GM12878 (cell line): ENCODE measurements at regions not wholly inside any gene's neighbourhood (a gene's known extent, or its start where the extent isn't known, plus 50 kb on each side); places are given as distances from the start of the nearest gene placed in this dataset.

Experiments used
- BACH1 ChIP-seq: fragments of 450-650 bp; IDR thresholded peaks from 2 replicates; pipeline ENCODE4 v1.6.1; 2017; ENCODE audit warnings: mild to moderate bottlenecking, borderline replicate concordance
- BHLHE40 ChIP-seq, 2 experiments: fragments of 450-650 bp in 1 of 2; IDR thresholded peaks; 2 replicates each; pipeline ENCODE4 v1.6.1; 2011 to 2017; ENCODE audit warnings: low read depth in 2 of 2, borderline replicate concordance in 1 of 2, improper control_type of control experiment in 1 of 2, low read length in 1 of 2, mild to moderate bottlenecking in 1 of 2
- CBX5 ChIP-seq: sonication (generic); IDR thresholded peaks from 2 replicates; pipeline ENCODE4 v1.6.1; 2016; ENCODE audit warnings: low read depth, moderate library complexity, mild to moderate bottlenecking, inconsistent platforms
- CTCF ChIP-seq, 3 experiments: IDR thresholded peaks in 2 of 3; conservative IDR thresholded peaks in 1 of 3; 2 replicates each; pipeline ENCODE4 v1.5.1; 2011; ENCODE audit warnings: low read depth in 3 of 3, low read length in 3 of 3, mild to moderate bottlenecking in 3 of 3, control low read depth in 2 of 3, moderate library complexity in 2 of 3, inconsistent platforms in 1 of 3, mixed read lengths in 1 of 3; ENCODE audit not compliant: control insufficient read depth in 2 of 3, insufficient read depth in 1 of 3; ENCODE audit errors: extremely low read depth in 1 of 3
- HDAC2 ChIP-seq: fragments of 200-600 bp; sonication (generic); IDR thresholded peaks from 2 replicates; pipeline ENCODE4 v1.6.1; 2017
- MEF2A ChIP-seq: IDR thresholded peaks from 2 replicates; pipeline ENCODE4 v1.6.1; 2011; ENCODE audit warnings: low read depth, mild to moderate bottlenecking, low read length, moderate library complexity; ENCODE audit not compliant: insufficient read depth
- SMC3 ChIP-seq: IDR thresholded peaks from 2 replicates; pipeline ENCODE4 v1.6.1; 2011; ENCODE audit warnings: low read length, improper control_type of control experiment, borderline replicate concordance
- SPI1 ChIP-seq: IDR thresholded peaks from 2 replicates; pipeline ENCODE4 v1.6.1; 2011; ENCODE audit warnings: low read depth, mild to moderate bottlenecking, low read length, moderate library complexity, borderline replicate concordance; ENCODE audit not compliant: insufficient read depth
- SUPT20H ChIP-seq: IDR thresholded peaks from 2 replicates; pipeline ENCODE4 v1.6.1; 2011; ENCODE audit warnings: low read depth, mild to moderate bottlenecking, low read length, moderate library complexity, borderline replicate concordance; ENCODE audit not compliant: control insufficient read depth
- TAF1 ChIP-seq: IDR thresholded peaks from 2 replicates; pipeline ENCODE4 v1.6.1; 2011; ENCODE audit warnings: mild to moderate bottlenecking, low read depth, low read length, borderline replicate concordance
- ZBED1 ChIP-seq: IDR thresholded peaks from 2 replicates; pipeline ENCODE4 v1.6.1; 2016; ENCODE audit warnings: borderline replicate concordance
- TF ChIP-seq, protein P1 (sequence below): IDR thresholded peaks from 2 replicates; pipeline ENCODE4 v1.6.1; 2012; ENCODE audit warnings: mild to moderate bottlenecking, low read depth, low read length

GRCh38 chr5:105638437-105638836, 2032.3 kb downstream of the EFNA5 start:
- no peak for TF ChIP-seq CBX5
- TF ChIP-seq BHLHE40 (IDR thresholded peaks at IDR 0.05; ENCODE audit: borderline replicate concordance in 1 of 2, low read depth in 2 of 2, low read length in 1 of 2) = no peak
- no peak for TF ChIP-seq MEF2A
- no peak for TF ChIP-seq HDAC2
- TF ChIP-seq TAF1 = no peak
- TF ChIP-seq SUPT20H = no peak
- no peak for TF ChIP-seq ZBED1
- TF ChIP-seq SMC3 = no peak
- TF ChIP-seq, protein P1, sequence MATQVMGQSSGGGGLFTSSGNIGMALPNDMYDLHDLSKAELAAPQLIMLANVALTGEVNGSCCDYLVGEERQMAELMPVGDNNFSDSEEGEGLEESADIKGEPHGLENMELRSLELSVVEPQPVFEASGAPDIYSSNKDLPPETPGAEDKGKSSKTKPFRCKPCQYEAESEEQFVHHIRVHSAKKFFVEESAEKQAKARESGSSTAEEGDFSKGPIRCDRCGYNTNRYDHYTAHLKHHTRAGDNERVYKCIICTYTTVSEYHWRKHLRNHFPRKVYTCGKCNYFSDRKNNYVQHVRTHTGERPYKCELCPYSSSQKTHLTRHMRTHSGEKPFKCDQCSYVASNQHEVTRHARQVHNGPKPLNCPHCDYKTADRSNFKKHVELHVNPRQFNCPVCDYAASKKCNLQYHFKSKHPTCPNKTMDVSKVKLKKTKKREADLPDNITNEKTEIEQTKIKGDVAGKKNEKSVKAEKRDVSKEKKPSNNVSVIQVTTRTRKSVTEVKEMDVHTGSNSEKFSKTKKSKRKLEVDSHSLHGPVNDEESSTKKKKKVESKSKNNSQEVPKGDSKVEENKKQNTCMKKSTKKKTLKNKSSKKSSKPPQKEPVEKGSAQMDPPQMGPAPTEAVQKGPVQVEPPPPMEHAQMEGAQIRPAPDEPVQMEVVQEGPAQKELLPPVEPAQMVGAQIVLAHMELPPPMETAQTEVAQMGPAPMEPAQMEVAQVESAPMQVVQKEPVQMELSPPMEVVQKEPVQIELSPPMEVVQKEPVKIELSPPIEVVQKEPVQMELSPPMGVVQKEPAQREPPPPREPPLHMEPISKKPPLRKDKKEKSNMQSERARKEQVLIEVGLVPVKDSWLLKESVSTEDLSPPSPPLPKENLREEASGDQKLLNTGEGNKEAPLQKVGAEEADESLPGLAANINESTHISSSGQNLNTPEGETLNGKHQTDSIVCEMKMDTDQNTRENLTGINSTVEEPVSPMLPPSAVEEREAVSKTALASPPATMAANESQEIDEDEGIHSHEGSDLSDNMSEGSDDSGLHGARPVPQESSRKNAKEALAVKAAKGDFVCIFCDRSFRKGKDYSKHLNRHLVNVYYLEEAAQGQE = no peak
- no peak for TF ChIP-seq CTCF (IDR thresholded peaks at IDR 0.05 in 2 of 3, conservative IDR thresholded peaks at IDR 0.05 in 1 of 3; ENCODE audit: control insufficient read depth in 2 of 3, extremely low read depth in 1 of 3, insufficient read depth in 1 of 3, low read depth in 3 of 3, low read length in 3 of 3)
- TF ChIP-seq SPI1 = no peak
- no peak for TF ChIP-seq BACH1
